ENCODE measurements at regions not wholly inside any gene's neighbourhood (a gene's known extent, or its start where the extent isn't known, plus 50 kb on each side); places are given as distances from the start of the nearest gene placed in this dataset.
"Not testable (repeated sequence)": the region's sequence is repeated elsewhere in the genome, so short reads cannot be mapped to it uniquely, and the experiment has no call there.

- DNase-seq: no peak
- intact Hi-C loops (cut with DNase I): no loop called here
- TF ChIP-seq CTCF (IDR thresholded peaks at IDR 0.05): no peak
These were observed 77.7 kb upstream of the SPEF2 start for GRCh38 chr5:35540002-35540401.

DNA sequence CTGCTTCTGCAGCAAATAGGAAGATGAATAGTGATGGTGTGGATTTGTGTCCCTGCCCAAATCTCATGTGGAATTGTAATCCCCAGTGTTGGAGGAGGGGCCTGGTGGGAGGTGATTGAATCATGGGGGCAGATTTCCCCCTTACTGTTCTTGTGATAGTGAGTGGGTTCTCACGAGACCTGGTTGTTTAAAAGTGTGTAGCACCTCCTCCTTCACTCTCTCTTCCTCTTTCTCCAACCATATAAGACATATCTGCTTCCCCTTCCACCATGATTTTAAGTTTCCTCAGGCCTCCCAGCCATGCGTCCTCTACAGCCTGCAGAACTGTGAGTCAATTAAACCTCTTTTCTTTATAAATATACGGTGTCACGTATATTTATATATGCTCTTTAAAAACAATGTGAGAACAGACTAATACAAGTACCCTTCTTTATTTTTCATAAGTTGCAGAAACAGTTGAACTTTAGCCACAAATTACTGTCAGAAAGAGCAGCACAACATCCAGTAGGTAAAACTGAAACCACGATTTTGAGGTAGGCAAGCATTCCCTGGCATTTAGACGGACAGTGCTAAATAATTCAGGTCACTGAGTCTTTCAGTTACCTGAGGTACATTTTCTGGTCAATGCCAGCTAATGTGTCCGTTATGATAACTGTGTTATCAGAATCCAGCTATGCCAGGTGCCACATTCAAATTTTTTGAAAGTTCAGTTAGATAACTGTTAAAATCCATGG, 79.3 kb upstream of the SPEF2 start:
- Histone ChIP-seq H3K9ac (ENCODE audit: low read depth in 2 of 2, low read length in 2 of 2) (no peak overlapping the region), H3K27me3 (no peaks in the 10 kb centered on the region), H3K4me1 (no peaks in the 10 kb centered on the region), H3K36me3 (no peaks in the 10 kb centered on the region), H3K4me3 (no peak overlapping the region), H3K27ac (no peak overlapping the region), H3K9me3 (no peaks in the 10 kb centered on the region)
- intact Hi-C loops (cut with DNase I): no loop called here
- TF ChIP-seq CTCF (IDR thresholded peaks at IDR 0.05): no peak
- no peak for DNase-seq

More at GRCh38 chr5:35540002-35540401, 77.7 kb upstream of the SPEF2 start:
- Histone ChIP-seq H3K36me3 (no peaks in the 10 kb centered on the region), H3K4me3 (no peak overlapping the region), H3K9me3 (no peaks in the 10 kb centered on the region), H3K4me1 (no peaks in the 10 kb centered on the region), H3K9ac (ENCODE audit: low read depth in 2 of 2, low read length in 2 of 2) (no peak overlapping the region), H3K27me3 (no peaks in the 10 kb centered on the region), H3K27ac (no peak overlapping the region)

DNA sequence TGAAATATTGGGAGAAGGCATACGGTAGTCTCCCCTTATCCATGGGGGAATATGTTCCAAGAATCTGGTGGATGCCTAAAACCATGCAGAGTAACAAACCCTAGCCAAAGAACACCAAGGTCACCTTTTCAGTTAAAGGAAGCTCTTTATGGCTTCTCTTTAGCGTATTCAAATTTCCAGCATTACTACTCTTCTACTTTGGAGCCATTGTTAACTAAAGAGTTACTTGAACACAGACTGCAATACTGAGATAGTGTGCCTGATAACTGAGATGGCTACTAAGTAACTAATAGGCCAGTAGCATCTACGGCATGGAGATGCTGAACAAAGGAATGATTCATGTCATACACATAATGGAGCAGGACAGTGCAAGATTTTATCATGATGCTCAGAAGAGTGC, 84.5 kb upstream of the SPEF2 start:
- Histone ChIP-seq H3K27ac (no peak overlapping the region), H3K9me3 (no peaks in the 10 kb centered on the region), H3K9ac (ENCODE audit: low read depth in 2 of 2, low read length in 2 of 2) (no peak overlapping the region), H3K4me3 (no peak overlapping the region), H3K27me3 (no peaks in the 10 kb centered on the region), H3K36me3 (no peaks in the 10 kb centered on the region), H3K4me1 (no peaks in the 10 kb centered on the region)
- no peak for TF ChIP-seq CTCF (IDR thresholded peaks at IDR 0.05)
- intact Hi-C loops (cut with DNase I): no loop called here
- no peak for DNase-seq

DNA sequence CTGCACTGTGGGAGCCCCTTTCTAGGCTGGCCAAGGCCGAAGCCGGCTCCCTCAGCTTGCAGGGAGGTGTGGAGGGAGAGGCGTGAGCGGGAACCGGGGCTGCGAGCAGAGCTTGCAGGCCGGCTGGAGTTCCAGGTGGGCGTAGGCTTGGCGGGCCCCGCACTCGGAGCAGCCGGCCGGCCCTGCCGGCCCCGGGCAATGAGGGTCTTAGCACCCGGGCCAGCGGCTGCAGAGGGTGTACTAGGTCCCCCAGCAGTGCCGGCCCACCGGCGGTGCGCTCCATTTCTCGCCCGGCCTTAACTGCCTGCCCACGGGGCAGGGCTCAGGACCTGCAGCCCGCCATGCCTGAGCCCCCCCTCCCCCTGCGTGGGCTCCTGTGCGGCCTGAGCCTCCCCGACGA, 86.1 kb upstream of the SPEF2 start:
- H3K27ac ChIP-seq; H3K27me3 ChIP-seq; H3K4me3 ChIP-seq; H3K4me1 ChIP-seq; DNase-seq; H3K36me3 ChIP-seq; H3K9me3 ChIP-seq; intact Hi-C loops (cut with DNase I); H3K9ac ChIP-seq (ENCODE audit: low read depth in 2 of 2, low read length in 2 of 2): not testable (repeated sequence)

DNA sequence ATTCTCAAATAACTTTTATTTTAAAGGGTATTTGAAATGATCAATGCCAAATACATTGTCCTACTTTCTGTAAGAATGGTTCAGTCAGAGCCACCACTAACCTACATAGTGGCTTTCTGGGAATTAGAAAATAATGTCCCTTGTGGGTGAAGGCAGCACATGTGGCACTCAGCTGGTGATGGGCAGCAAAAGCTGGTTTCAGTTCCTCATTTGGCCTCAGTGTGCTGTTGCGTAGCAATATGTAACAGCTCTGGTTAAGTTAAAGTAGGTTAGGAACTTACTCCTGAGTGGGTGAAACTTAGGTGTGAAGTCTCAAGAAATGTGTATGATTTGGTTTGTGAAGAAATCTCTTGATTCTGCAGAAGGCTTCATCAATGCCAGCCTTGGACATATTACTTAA, 99.6 kb upstream of the SPEF2 start:
- intact Hi-C loops (cut with DNase I): no loop called here
- Histone ChIP-seq H3K36me3 (no peaks in the 10 kb centered on the region), H3K9me3 (no peaks in the 10 kb centered on the region), H3K27me3 (no peaks in the 10 kb centered on the region), H3K4me1 (no peaks in the 10 kb centered on the region), H3K27ac (no peak overlapping the region), H3K4me3 (no peak overlapping the region), H3K9ac (ENCODE audit: low read depth in 2 of 2, low read length in 2 of 2) (no peak overlapping the region)
- DNase-seq: no peak
- no peak for TF ChIP-seq CTCF (IDR thresholded peaks at IDR 0.05)

GRCh38 chr5:35516271-35516670, 101.4 kb upstream of the SPEF2 start:
- intact Hi-C loops (cut with DNase I): no loop called here
- Histone ChIP-seq H3K4me1 (no peaks in the 10 kb centered on the region), H3K9me3 (no peaks in the 10 kb centered on the region), H3K27ac (no peak overlapping the region), H3K36me3 (no peaks in the 10 kb centered on the region), H3K27me3 (no peaks in the 10 kb centered on the region), H3K4me3 (no peak overlapping the region), H3K9ac (ENCODE audit: low read depth in 2 of 2, low read length in 2 of 2) (no peak overlapping the region)
- no peak for TF ChIP-seq CTCF (IDR thresholded peaks at IDR 0.05)
- no peak for DNase-seq

Data from colonic mucosa (tissue), 4 donors.